Mucosa of descending colon (tissue), 3 donors: ENCODE measurements at regions not wholly inside any gene's neighbourhood (a gene's known extent, or its start where the extent isn't known, plus 50 kb on each side); places are given as distances from the start of the nearest gene placed in this dataset.

Experiments
- ATAC-seq: fragments of 200-7000 bp; cut with Tn5 transposase; one replicate; pipeline ENCODE4 v1.9.1; 2020; ENCODE audit warnings: mild to moderate bottlenecking, moderate library complexity
- DNase-seq, 3 donors: peaks; one replicate each; pipeline ENCODE4 v3.0.0-alpha.2; 2020
- H3K36me3 ChIP-seq: fragments of 200-600 bp; one replicate; pipeline ENCODE4 v1.8.0; 2021; ENCODE audit warnings: low read depth, mild to moderate bottlenecking
- H3K4me1 ChIP-seq: fragments of 200-600 bp; one replicate; pipeline ENCODE4 v1.8.0; 2021; ENCODE audit warnings: low read depth, mild to moderate bottlenecking
- H3K4me3 ChIP-seq: fragments of 200-600 bp; one replicate; pipeline ENCODE4 v1.8.0; 2021; ENCODE audit warnings: mild to moderate bottlenecking
- H3K9me3 ChIP-seq: fragments of 200-600 bp; one replicate; pipeline ENCODE4 v1.8.0; 2021; ENCODE audit warnings: mild to moderate bottlenecking
- CTCF ChIP-seq: fragments of 200-600 bp; IDR thresholded peaks from one replicate; pipeline ENCODE4 v1.8.0; 2022; ENCODE audit warnings: antibody characterized with exemption, mild to moderate bottlenecking
- intact Hi-C, 2 donors: fragments of 100-400 bp; cut with DNase I in 1 of 2; cut with micrococcal nuclease in 1 of 2; formaldehyde crosslinking; loops; one replicate each; pipeline versions ENCODE4 v1.11.0 to v1.11.1; 2022; cut with DNase I, micrococcal nuclease
- donor health status: DM: no; HTN: no; CAD: no; lungs with moderate emphysema.
- donor health status: DM: no; HTN: no; CAD: no.
- donor health status: DM: no; HTN: yes; CAD: no.

GRCh38 chr14:56413721-56414120, 165.9 kb upstream of the TMEM260 start:
- no peak for ATAC-seq
- TF ChIP-seq CTCF = no peak
- Histone ChIP-seq H3K4me1 (no peaks in the 10 kb centered on the region), H3K4me3 (no peak overlapping the region), H3K9me3 (no peaks in the 10 kb centered on the region), H3K36me3 (no peaks in the 10 kb centered on the region)
- no peak for DNase-seq
- intact Hi-C loops = no loop called here

- no peak for TF ChIP-seq CTCF
- no peak for ATAC-seq
- Histone ChIP-seq H3K36me3 (no peaks in the 10 kb centered on the region), H3K9me3 (no peaks in the 10 kb centered on the region), H3K4me3 (no peak overlapping the region), H3K4me1 (no peaks in the 10 kb centered on the region)
- DNase-seq = no peak
- intact Hi-C loops = no loop called here
Measured at GRCh38 chr14:56414236-56414635, 165.4 kb upstream of the TMEM260 start.

GRCh38 chr14:56416213-56416612, 163.4 kb upstream of the TMEM260 start:
- H3K4me3 ChIP-seq = no peak overlapping the region
- H3K4me1 ChIP-seq = no peaks in the 10 kb centered on the region
- no peak for ATAC-seq
- H3K9me3 ChIP-seq = no peaks in the 10 kb centered on the region
- no peaks in the 10 kb centered on the region for H3K36me3 ChIP-seq
- no peak for DNase-seq
- no peak for TF ChIP-seq CTCF
- intact Hi-C loops = no loop called here

GRCh38 chr14:56417173-56417572, 162.4 kb upstream of the TMEM260 start:
- no peaks in the 10 kb centered on the region for H3K9me3 ChIP-seq
- no peaks in the 10 kb centered on the region for H3K36me3 ChIP-seq
- DNase-seq (no peak), ATAC-seq (no peak)
- no peak for TF ChIP-seq CTCF
- H3K4me3 ChIP-seq = no peak overlapping the region
- no peaks in the 10 kb centered on the region for H3K4me1 ChIP-seq
- intact Hi-C loops = no loop called here

GRCh38 chr14:56419750-56420149, 159.8 kb upstream of the TMEM260 start:
- intact Hi-C loops = no loop called here
- ATAC-seq = no peak
- Histone ChIP-seq H3K9me3 (no peaks in the 10 kb centered on the region), H3K36me3 (no peaks in the 10 kb centered on the region), H3K4me1 (no peaks in the 10 kb centered on the region), H3K4me3 (no peak overlapping the region)
- no peak for DNase-seq
- TF ChIP-seq CTCF = no peak

GRCh38 chr14:56422221-56422620, 157.4 kb upstream of the TMEM260 start:
- Histone ChIP-seq H3K4me1 (no peaks in the 10 kb centered on the region), H3K9me3 (no peaks in the 10 kb centered on the region), H3K36me3 (no peaks in the 10 kb centered on the region), H3K4me3 (no peak overlapping the region)
- TF ChIP-seq CTCF = no peak
- ATAC-seq (no peak), DNase-seq (no peak)
- intact Hi-C loops = no loop called here
